ENCODE measurements at regions not wholly inside any gene's neighbourhood (a gene's known extent, or its start where the extent isn't known, plus 50 kb on each side); places are given as distances from the start of the nearest gene placed in this dataset.

GRCh38 chrX:99421796-99422195 is 988.3 kb downstream of the PCDH19 start:
- intact Hi-C loops (cut with micrococcal nuclease) = no loop called here
- Histone ChIP-seq H3K4me3 (replicated peaks in 1 of 2; ENCODE audit: low read depth in 1 of 2, low read length in 2 of 2) (no peak overlapping the region), H3K9ac (ENCODE audit: low read length) (no peak overlapping the region), H3K4me1 (ENCODE audit: control insufficient read depth in 1 of 2, insufficient read depth in 2 of 2, low read length in 2 of 2) (no peaks in the 10 kb centered on the region), H3K27me3 (ENCODE audit: insufficient read depth, low read length) (no peaks in the 10 kb centered on the region), H2AFZ (ENCODE audit: low read depth, low read length, poor library complexity, severe bottlenecking) (no peak overlapping the region), H4K20me1 (ENCODE audit: insufficient read depth) (no peaks in the 10 kb centered on the region), H3K9me3 (ENCODE audit: control insufficient read depth in 1 of 2, insufficient read depth in 1 of 2, low read depth in 1 of 2, low read length in 2 of 2) (no peaks in the 10 kb centered on the region), H3K27ac (ENCODE audit: low read depth, low read length) (no peak overlapping the region), H3K4me2 (ENCODE audit: low read length) (no peak overlapping the region), H3K36me3 (ENCODE audit: control insufficient read depth in 1 of 2, insufficient read depth in 2 of 2, low read length in 2 of 2) (no peaks in the 10 kb centered on the region), H3K79me2 (ENCODE audit: insufficient read depth, low read length) (no peaks in the 10 kb centered on the region), H3K9me2 (ENCODE audit: insufficient read depth) (no peaks in the 10 kb centered on the region)
- DNase-seq (ENCODE audit: low read depth, low spot score) (no peak), ATAC-seq (no peak)
- no peak for TF ChIP-seq POLR2A (IDR thresholded peaks at IDR 0.05; ENCODE audit: borderline replicate concordance, extremely low read depth, insufficient read depth, insufficient read length)
- TF ChIP-seq EZH2 (IDR thresholded peaks at IDR 0.05) = no peak
- TF ChIP-seq ZFX (IDR thresholded peaks at IDR 0.05) = no peak
- no peak for TF ChIP-seq YY1 (IDR thresholded peaks at IDR 0.05; ENCODE audit: extremely low read depth, insufficient replicate concordance, low read depth, low read length)
- TF ChIP-seq RAD21 (IDR thresholded peaks at IDR 0.05; ENCODE audit: low read depth) = no peak
- no peak for TF ChIP-seq CEBPB (IDR thresholded peaks at IDR 0.05; ENCODE audit: low read depth)
- TF ChIP-seq EZH2phosphoT487 (IDR thresholded peaks at IDR 0.05; ENCODE audit: borderline replicate concordance) = no peak
- no peak for TF ChIP-seq EGR1 (IDR thresholded peaks at IDR 0.05; ENCODE audit: low read depth)
- TF ChIP-seq FOSL1 (IDR thresholded peaks at IDR 0.05; ENCODE audit: low read depth) = no peak
- BruUV-seq (replicated peaks) = no TSS peak
- ChIA-PET RAD21 (ENCODE audit: low non-redundant PET in 1 of 2, low total read pairs in 2 of 2, uncharacterized antibody in 2 of 2, unreplicated experiment in 2 of 2) (no interaction called here), POLR2A (no interaction called here), CTCF (no interaction called here)

GRCh38 chrX:99415470-99415869 is 994.6 kb downstream of the PCDH19 start:
- H3K79me2 ChIP-seq (ENCODE audit: insufficient read depth, low read length) = no peaks in the 10 kb centered on the region
- intact Hi-C loops (cut with micrococcal nuclease) = no loop called here
- RAD21 ChIA-PET (ENCODE audit: low non-redundant PET in 1 of 2, low total read pairs in 2 of 2, uncharacterized antibody in 2 of 2, unreplicated experiment in 2 of 2) = no interaction called here
- H3K9ac ChIP-seq (ENCODE audit: low read length) = no peak overlapping the region
- no peaks in the 10 kb centered on the region for H3K36me3 ChIP-seq (ENCODE audit: control insufficient read depth in 1 of 2, insufficient read depth in 2 of 2, low read length in 2 of 2)
- TF ChIP-seq CTCF (IDR thresholded peaks at IDR 0.05 in 2 of 3, conservative IDR thresholded peaks at IDR 0.05 in 1 of 3; ENCODE audit: borderline replicate concordance in 1 of 3, insufficient read depth in 1 of 3, low read depth in 2 of 3, low read length in 2 of 3) = no peak
- no peaks in the 10 kb centered on the region for H4K20me1 ChIP-seq (ENCODE audit: insufficient read depth)
- BruUV-seq (replicated peaks) = no TSS peak
- no peaks in the 10 kb centered on the region for H3K27me3 ChIP-seq (ENCODE audit: insufficient read depth, low read length)
- POLR2A ChIA-PET = no interaction called here
- H3K4me3 ChIP-seq (replicated peaks in 1 of 2; ENCODE audit: low read depth in 1 of 2, low read length in 2 of 2) = no peak overlapping the region
- H3K9me2 ChIP-seq (ENCODE audit: insufficient read depth) = no peaks in the 10 kb centered on the region
- no peak for DNase-seq (ENCODE audit: low read depth, low spot score)
- no peaks in the 10 kb centered on the region for H3K4me1 ChIP-seq (ENCODE audit: control insufficient read depth in 1 of 2, insufficient read depth in 2 of 2, low read length in 2 of 2)
- CTCF ChIA-PET = no interaction called here
- no peak overlapping the region for H3K27ac ChIP-seq (ENCODE audit: low read depth, low read length)
- ATAC-seq = no peak
- no peaks in the 10 kb centered on the region for H3K9me3 ChIP-seq (ENCODE audit: control insufficient read depth in 1 of 2, insufficient read depth in 1 of 2, low read depth in 1 of 2, low read length in 2 of 2)
- H3K4me2 ChIP-seq (ENCODE audit: low read length) = no peak overlapping the region
- no peak overlapping the region for H2AFZ ChIP-seq (ENCODE audit: low read depth, low read length, poor library complexity, severe bottlenecking)
